AG10803 (cell line): ENCODE measurements at regions not wholly inside any gene's neighbourhood (a gene's known extent, or its start where the extent isn't known, plus 50 kb on each side); places are given as distances from the start of the nearest gene placed in this dataset.
"Not testable (repeated sequence)": the region's sequence is repeated elsewhere in the genome, so short reads cannot be mapped to it uniquely, and the experiment has no call there.

Experiments used
- DNase-seq: peaks from one replicate; pipeline ENCODE4 v3.0.0; 2010; ENCODE audit warnings: low read depth
- H3K4me3 ChIP-seq: 2 replicates; pipeline ENCODE4 v1.5.1; 2011; ENCODE audit warnings: mild to moderate bottlenecking, low read length, control low read depth
- CTCF ChIP-seq: conservative IDR thresholded peaks from 2 replicates; pipeline ENCODE4 v1.5.1; 2011; ENCODE audit warnings: mild to moderate bottlenecking, low read length, control low read depth, inconsistent platforms

GRCh38 chr1:143611159-143611558 lies 360.6 kb downstream of the FAM72C start:
- peak; percentile 23 for TF ChIP-seq CTCF
- no peak overlapping the region for H3K4me3 ChIP-seq
- no peak for DNase-seq

GRCh38 chr1:143610196-143610595 lies 361.6 kb downstream of the FAM72C start:
- no peak for DNase-seq
- TF ChIP-seq CTCF, result no peak
- H3K4me3 ChIP-seq, result no peak overlapping the region

GRCh38 chr1:143604887-143605286 lies 366.9 kb downstream of the FAM72C start:
- no peak for TF ChIP-seq CTCF
- H3K4me3 ChIP-seq, result no peak overlapping the region
- no peak for DNase-seq

DNA sequence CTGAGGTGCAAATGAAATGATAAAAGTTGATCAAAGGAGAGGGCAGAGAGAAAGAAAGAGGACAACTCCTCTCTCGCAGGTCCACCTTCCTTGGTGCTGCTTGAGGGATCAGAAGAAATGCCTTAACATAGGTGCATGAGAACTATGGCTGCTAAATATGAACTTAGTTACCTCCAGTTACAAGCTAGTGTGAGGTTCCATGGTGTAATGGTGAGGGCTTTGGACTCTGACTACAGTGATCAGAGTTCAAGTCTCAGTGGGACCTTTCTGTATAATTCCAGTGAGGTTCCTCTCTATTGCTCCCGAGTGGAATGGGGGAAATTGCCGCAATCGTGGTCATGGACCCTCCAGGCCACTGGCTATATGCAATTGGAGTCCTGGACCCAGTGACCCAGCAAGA lies 387.3 kb downstream of the FAM72C start:
- TF ChIP-seq CTCF, result no peak
- no peak overlapping the region for H3K4me3 ChIP-seq
- no peak for DNase-seq

- H3K4me3 ChIP-seq, result no peak overlapping the region
- DNase-seq, result no peak
- TF ChIP-seq CTCF, result no peak
Measured at GRCh38 chr1:143574891-143575520, 396.8 kb downstream of the FAM72C start.

DNA sequence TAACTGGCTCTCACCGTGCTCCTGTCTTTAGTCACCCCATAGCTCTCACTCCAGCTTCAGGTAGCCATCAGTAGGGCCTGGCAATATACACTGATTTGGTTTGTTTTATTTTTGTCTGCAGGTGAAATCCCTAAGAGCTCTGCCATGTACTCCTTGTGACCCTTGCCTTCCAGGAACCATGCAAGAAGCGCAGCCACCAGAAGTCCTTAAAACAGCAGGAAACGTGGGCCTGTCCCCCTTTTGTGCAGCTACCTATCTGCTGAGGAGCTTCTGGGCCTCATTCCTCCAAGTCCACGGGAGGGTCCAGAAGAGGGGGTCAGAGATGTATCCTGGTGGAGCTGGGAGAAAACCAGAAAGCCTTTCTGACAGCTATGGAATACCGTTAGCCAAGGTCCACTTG lies 399.1 kb downstream of the FAM72C start:
- not testable (repeated sequence) for DNase-seq, H3K4me3 ChIP-seq

DNA sequence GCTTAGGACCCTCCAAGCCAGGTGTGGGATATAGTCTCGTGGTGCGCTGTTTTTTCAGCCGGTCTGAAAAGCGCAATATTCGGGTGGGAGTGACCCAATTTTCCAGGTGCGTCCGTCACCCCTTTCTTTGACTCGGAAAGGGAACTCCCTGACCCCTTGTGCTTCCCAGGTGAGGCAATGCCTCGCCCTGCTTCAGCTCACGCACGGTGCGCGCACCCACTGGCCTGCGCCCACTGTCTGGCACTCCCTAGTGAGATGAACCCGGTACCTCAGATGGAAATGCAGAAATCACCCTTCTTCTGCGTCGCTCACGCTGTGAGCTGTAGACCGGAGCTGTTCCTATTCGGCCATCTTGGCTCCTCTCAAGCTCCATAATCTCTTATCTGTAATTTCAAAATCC lies 408.0 kb downstream of the FAM72C start:
- DNase-seq, H3K4me3 ChIP-seq: not testable (repeated sequence)

- no peak for TF ChIP-seq CTCF
- DNase-seq, result no peak
- H3K4me3 ChIP-seq, result no peak overlapping the region
Measured at GRCh38 chr1:143553627-143554026, 418.2 kb downstream of the FAM72C start.

- H3K4me3 ChIP-seq, DNase-seq: not testable (repeated sequence)
Measured at GRCh38 chr1:143504703-143505102, 467.1 kb downstream of the FAM72C start.

- H3K4me3 ChIP-seq, DNase-seq: not testable (repeated sequence)
Measured at GRCh38 chr1:143504080-143504479, 467.7 kb downstream of the FAM72C start.

GRCh38 chr1:143503048-143503447 lies 468.7 kb downstream of the FAM72C start:
- not testable (repeated sequence) for H3K4me3 ChIP-seq

GRCh38 chr1:143502038-143502437 lies 469.7 kb downstream of the FAM72C start:
- not testable (repeated sequence) for H3K4me3 ChIP-seq

More at GRCh38 chr1:143503048-143503447, 468.7 kb downstream of the FAM72C start:
- DNase-seq, result not testable (repeated sequence)

DNA sequence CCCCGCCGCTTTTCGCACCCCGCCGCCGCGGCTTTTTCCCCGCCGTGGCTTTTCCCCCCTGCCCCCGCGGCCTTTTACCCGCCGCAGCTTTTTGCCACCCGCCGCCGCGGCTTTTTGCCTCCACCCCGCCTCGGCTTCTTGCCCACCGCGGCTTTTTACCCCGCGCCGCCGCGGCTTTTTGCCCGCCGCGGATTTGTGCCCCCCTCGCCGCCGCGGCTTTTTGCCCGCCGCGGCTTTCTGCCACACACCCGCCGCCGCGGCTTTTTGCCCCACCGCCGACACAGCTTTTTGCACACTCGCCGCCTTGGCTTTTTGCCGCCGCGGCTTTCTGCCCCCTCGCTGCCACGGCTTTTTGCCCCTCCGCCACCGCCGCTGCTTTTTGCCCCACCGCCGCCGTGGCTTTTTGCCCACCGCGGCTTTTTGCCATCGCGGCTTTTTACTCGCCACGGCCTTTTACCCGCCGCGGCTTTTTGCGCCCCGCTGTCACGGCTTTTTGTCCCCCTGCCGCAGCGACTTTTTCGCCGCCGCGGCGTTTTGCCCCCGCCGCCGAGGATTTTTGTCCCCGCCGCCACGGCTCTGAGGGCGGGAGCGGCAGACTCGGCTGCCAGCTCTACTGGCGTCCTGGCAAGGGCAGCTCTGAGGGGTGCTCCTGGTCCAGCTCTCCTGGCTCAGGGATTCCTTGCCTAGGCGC lies 473.6 kb downstream of the FAM72C start:
- peak overlapping the region; percentile 33 for H3K4me3 ChIP-seq
- not testable (repeated sequence) for DNase-seq

More at GRCh38 chr1:143502038-143502437, 469.7 kb downstream of the FAM72C start:
- DNase-seq, result not testable (repeated sequence)
